SK-N-SH (cell line): ENCODE measurements at regions not wholly inside any gene's neighbourhood (a gene's known extent, or its start where the extent isn't known, plus 50 kb on each side); places are given as distances from the start of the nearest gene placed in this dataset.

ENCODE experiments used
- CTCF ChIP-seq: fragments of 200-600 bp; sonication (generic); IDR thresholded peaks from 2 replicates; pipeline ENCODE4 v1.6.1; 2017; ENCODE audit warnings: antibody characterized with exemption, mild to moderate bottlenecking, moderate library complexity
- ELF1 ChIP-seq: IDR thresholded peaks from 2 replicates; pipeline ENCODE4 v1.4.0; 2012
- FOXJ3 ChIP-seq: sonication (generic); formaldehyde crosslinking; IDR thresholded peaks from 2 replicates; pipeline ENCODE4 v1.5.1; 2020; ENCODE audit warnings: mild to moderate bottlenecking, missing genetic modification reagents
- POLR2AphosphoS5 ChIP-seq: IDR thresholded peaks from 2 replicates; pipeline ENCODE4 v1.6.1; 2012; ENCODE audit warnings: low read depth, low read length
- SIN3A ChIP-seq: IDR thresholded peaks from 2 replicates; pipeline ENCODE4 v1.6.1; 2012; ENCODE audit warnings: low read depth, mild to moderate bottlenecking, low read length, moderate library complexity, borderline replicate concordance
- USF2 ChIP-seq: fragments of 150-350 bp; IDR thresholded peaks from 2 replicates; pipeline ENCODE4 v1.6.1; 2017; ENCODE audit warnings: antibody characterized with exemption, low read length, low read depth, borderline replicate concordance
- YY1 ChIP-seq: IDR thresholded peaks from 2 replicates; pipeline ENCODE4 v1.4.0; 2012; ENCODE audit warnings: low read depth, mild to moderate bottlenecking

- TF ChIP-seq FOXJ3 (CRISPR knock-in tag) (no peak), POLR2AphosphoS5 (no peak), SIN3A (no peak), ELF1 (no peak), CTCF (no peak), YY1 (no peak), USF2 (no peak)
These were observed 119.9 kb downstream of the KLF13 start for GRCh38 chr15:31446546-31446945.
